ENCODE measurements at regions not wholly inside any gene's neighbourhood (a gene's known extent, or its start where the extent isn't known, plus 50 kb on each side); places are given as distances from the start of the nearest gene placed in this dataset.

DNA sequence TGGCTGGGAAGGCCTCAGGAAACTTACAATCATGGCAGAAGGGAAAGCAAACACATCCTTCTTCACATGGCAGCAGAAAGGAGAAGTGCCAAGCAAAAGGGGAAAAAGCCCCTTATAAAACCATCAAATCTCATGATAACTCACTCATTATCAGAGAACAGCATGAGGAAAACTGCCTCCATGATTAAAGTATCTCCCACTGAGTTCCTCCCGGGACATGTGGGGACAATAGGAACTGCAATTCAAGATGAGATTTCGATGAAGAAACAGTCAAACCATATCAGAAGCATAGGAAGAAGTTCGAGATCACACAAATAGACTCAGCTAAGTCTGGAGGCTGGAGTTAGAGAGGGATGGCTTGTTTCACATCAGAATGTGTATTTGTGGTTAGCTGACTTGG lies 869.4 kb upstream of the PHF14 start:
- intact Hi-C loops (cut with DNase I): no loop called here

GRCh38 chr7:10106609-10107008 lies 867.1 kb upstream of the PHF14 start:
- Histone ChIP-seq H3K36me3 (no peaks in the 10 kb centered on the region), H3K9me3 (no peaks in the 10 kb centered on the region), H3K4me3 (no peak overlapping the region), H3K27me3 (ENCODE audit: low read depth) (no peaks in the 10 kb centered on the region), H3K27ac (no peak overlapping the region), H3K4me1 (no peaks in the 10 kb centered on the region)
- intact Hi-C loops (cut with DNase I): no loop called here
- ATAC-seq (no peak), DNase-seq (no peak)
- TF ChIP-seq CTCF (IDR thresholded peaks at IDR 0.05): no peak

More for the DNA sequence above, 869.4 kb upstream of the PHF14 start:
- no peak for TF ChIP-seq CTCF (IDR thresholded peaks at IDR 0.05)
- Histone ChIP-seq H3K27me3 (ENCODE audit: low read depth) (no peaks in the 10 kb centered on the region), H3K27ac (no peak overlapping the region), H3K9me3 (no peaks in the 10 kb centered on the region), H3K4me1 (no peaks in the 10 kb centered on the region), H3K4me3 (no peak overlapping the region), H3K36me3 (no peaks in the 10 kb centered on the region)
- DNase-seq: no peak
- no peak for ATAC-seq

GRCh38 chr7:10116511-10116910 lies 857.2 kb upstream of the PHF14 start:
- intact Hi-C loops (cut with DNase I): no loop called here
- no peaks in the 10 kb centered on the region for H3K36me3 ChIP-seq
- DNase-seq: no peak

DNA sequence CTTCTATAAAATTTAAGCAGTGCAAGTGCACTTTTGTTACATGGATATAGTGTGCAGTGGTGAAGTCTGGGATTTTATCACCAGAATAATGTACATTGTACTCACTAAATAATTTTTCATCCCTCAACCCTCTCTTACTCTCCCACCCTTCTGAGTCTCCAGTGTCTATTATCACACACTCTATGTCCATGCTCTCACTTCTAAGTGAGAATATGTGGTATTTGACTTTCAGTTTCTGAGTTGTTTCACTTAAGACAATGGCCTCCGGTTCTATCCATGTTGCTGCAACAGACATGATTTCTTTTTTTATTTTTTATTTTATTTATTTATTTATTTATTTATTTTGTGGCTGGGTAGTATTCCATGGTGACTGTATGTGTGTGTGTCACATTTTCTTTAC lies 855.9 kb upstream of the PHF14 start:
- no peak for TF ChIP-seq CTCF (IDR thresholded peaks at IDR 0.05)
- Histone ChIP-seq H3K4me3 (no peak overlapping the region), H3K9me3 (no peaks in the 10 kb centered on the region), H3K36me3 (no peaks in the 10 kb centered on the region), H3K4me1 (no peaks in the 10 kb centered on the region), H3K27me3 (ENCODE audit: low read depth) (no peaks in the 10 kb centered on the region), H3K27ac (no peak overlapping the region)
- DNase-seq: no peak
- intact Hi-C loops (cut with DNase I): no loop called here
- ATAC-seq: no peak

More at GRCh38 chr7:10116511-10116910, 857.2 kb upstream of the PHF14 start:
- TF ChIP-seq CTCF (IDR thresholded peaks at IDR 0.05): no peak
- no peaks in the 10 kb centered on the region for H3K9me3 ChIP-seq
- no peaks in the 10 kb centered on the region for H3K4me1 ChIP-seq
- H3K27me3 ChIP-seq (ENCODE audit: low read depth): no peaks in the 10 kb centered on the region
- H3K4me3 ChIP-seq: no peak overlapping the region
- no peak for ATAC-seq
- H3K27ac ChIP-seq: no peak overlapping the region

GRCh38 chr7:10120936-10121335 lies 852.7 kb upstream of the PHF14 start:
- TF ChIP-seq CTCF (IDR thresholded peaks at IDR 0.05): no peak
- ATAC-seq (no peak), DNase-seq (no peak)
- intact Hi-C loops (cut with DNase I): no loop called here
- H3K27me3 ChIP-seq (ENCODE audit: low read depth): no peaks in the 10 kb centered on the region
- no peak overlapping the region for H3K4me3 ChIP-seq
- H3K27ac ChIP-seq: no peak overlapping the region
- no peaks in the 10 kb centered on the region for H3K36me3 ChIP-seq
- H3K9me3 ChIP-seq: no peaks in the 10 kb centered on the region
- H3K4me1 ChIP-seq: no peaks in the 10 kb centered on the region

DNA sequence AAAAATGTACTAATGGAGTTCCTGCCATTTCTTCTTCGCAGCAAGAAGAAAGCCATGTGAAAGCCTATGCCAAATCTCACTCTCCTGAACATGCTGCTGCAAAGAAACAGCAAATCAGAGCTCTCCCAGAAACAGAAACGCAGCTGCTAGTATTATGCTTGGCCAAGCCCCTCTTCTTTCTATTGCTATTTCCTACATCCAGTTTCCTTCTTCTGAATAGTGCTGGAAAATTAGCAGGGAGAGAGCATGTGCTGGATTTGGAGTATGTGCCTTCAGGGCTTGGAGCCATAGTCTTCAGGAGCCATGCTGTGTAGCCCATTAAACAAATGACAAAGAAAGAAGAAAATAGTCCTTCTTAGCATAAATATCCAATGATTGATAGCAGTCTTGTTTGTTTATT lies 852.0 kb upstream of the PHF14 start:
- no peak for ATAC-seq
- no peak for TF ChIP-seq CTCF (IDR thresholded peaks at IDR 0.05)
- no peak for DNase-seq

More for the DNA sequence above, 852.0 kb upstream of the PHF14 start:
- intact Hi-C loops (cut with DNase I): no loop called here
- Histone ChIP-seq H3K4me3 (no peak overlapping the region), H3K36me3 (no peaks in the 10 kb centered on the region), H3K9me3 (no peaks in the 10 kb centered on the region), H3K4me1 (no peaks in the 10 kb centered on the region), H3K27ac (no peak overlapping the region), H3K27me3 (ENCODE audit: low read depth) (no peaks in the 10 kb centered on the region)

All from lower lobe of right lung (tissue), 2 donors.